ENCODE measurements at regions not wholly inside any gene's neighbourhood (a gene's known extent, or its start where the extent isn't known, plus 50 kb on each side); places are given as distances from the start of the nearest gene placed in this dataset.

GRCh38 chr7:17471325-17471724 lies 172.9 kb downstream of the AHR start:
- TF ChIP-seq EZH2phosphoT487 (IDR thresholded peaks at IDR 0.05; ENCODE audit: borderline replicate concordance, low read length) (no peak), CTCF (IDR thresholded peaks at IDR 0.05; ENCODE audit: low read depth, low read length, poor library complexity, severe bottlenecking) (no peak)

Measured in DOHH2 (cell line).